H9 (cell line): ENCODE measurements at regions not wholly inside any gene's neighbourhood (a gene's known extent, or its start where the extent isn't known, plus 50 kb on each side); places are given as distances from the start of the nearest gene placed in this dataset.

Source experiments
- DNase-seq: peaks from one replicate; pipeline ENCODE4 v3.0.0-alpha.2; 2017
- H2AFZ ChIP-seq: one replicate; pipeline ENCODE4 v1.6.1; 2013; ENCODE audit warnings: mild to moderate bottlenecking, low read length, control low read depth, moderate library complexity
- H2AK5ac ChIP-seq: 2 replicates; pipeline ENCODE4 v1.6.1; 2013; ENCODE audit warnings: low read length, control low read depth, mixed read lengths; ENCODE audit not compliant: insufficient read length
- H2BK120ac ChIP-seq: one replicate; pipeline ENCODE4 v1.6.1; 2013; ENCODE audit warnings: low read depth, mild to moderate bottlenecking, low read length, control low read depth, inconsistent platforms; ENCODE audit not compliant: poor library complexity, severe bottlenecking
- H2BK12ac ChIP-seq: 2 replicates; pipeline ENCODE4 v1.6.1; 2013; ENCODE audit warnings: low read length, control low read depth, mixed read lengths, low read depth; ENCODE audit not compliant: insufficient read length
- H2BK15ac ChIP-seq: 2 replicates; pipeline ENCODE4 v1.6.1; 2013; ENCODE audit warnings: low read depth, low read length, control low read depth
- H2BK20ac ChIP-seq: one replicate; pipeline ENCODE4 v1.6.1; 2013; ENCODE audit warnings: low read depth, mild to moderate bottlenecking, low read length, control low read depth, inconsistent platforms; ENCODE audit not compliant: poor library complexity, severe bottlenecking
- H2BK5ac ChIP-seq: 2 replicates; pipeline ENCODE4 v1.6.1; 2013; ENCODE audit warnings: low read length, control low read depth, mixed read lengths; ENCODE audit not compliant: insufficient read length
- H3K14ac ChIP-seq: 2 replicates; pipeline ENCODE4 v1.6.1; 2013; ENCODE audit warnings: low read length, control low read depth; ENCODE audit not compliant: insufficient read depth
- H3K18ac ChIP-seq: 2 replicates; pipeline ENCODE4 v1.6.1; 2013; ENCODE audit warnings: low read depth, mild to moderate bottlenecking, mixed read lengths, low read length, control low read depth; ENCODE audit not compliant: insufficient read length
- H3K23ac ChIP-seq: 2 replicates; pipeline ENCODE4 v1.6.1; 2013; ENCODE audit warnings: low read length, control low read depth, mixed read lengths, low read depth; ENCODE audit not compliant: insufficient read length
- H3K23me2 ChIP-seq: 2 replicates; pipeline ENCODE4 v1.6.1; 2013; ENCODE audit warnings: low read depth, mild to moderate bottlenecking, mixed read lengths, low read length, control low read depth; ENCODE audit not compliant: insufficient read length, poor library complexity, severe bottlenecking
- H3K27ac ChIP-seq: 2 replicates; pipeline ENCODE4 v1.5.1; 2013; ENCODE audit warnings: low read length, control low read depth, mixed read lengths, low read depth; ENCODE audit not compliant: insufficient read length
- H3K27me3 ChIP-seq: 2 replicates; pipeline ENCODE4 v1.6.1; 2013; ENCODE audit warnings: low read length, control low read depth, inconsistent platforms; ENCODE audit not compliant: insufficient read depth
- H3K4ac ChIP-seq: 2 replicates; pipeline ENCODE4 v1.6.1; 2013; ENCODE audit warnings: low read depth, mild to moderate bottlenecking, control low read depth, inconsistent platforms, low read length, moderate library complexity
- H3K4me1 ChIP-seq: 2 replicates; pipeline ENCODE4 v1.6.1; 2013; ENCODE audit warnings: low read length, control low read depth, inconsistent platforms; ENCODE audit not compliant: insufficient read depth
- H3K4me2 ChIP-seq: 2 replicates; pipeline ENCODE4 v1.6.1; 2013; ENCODE audit warnings: low read length, control low read depth, mixed read lengths; ENCODE audit not compliant: insufficient read length, insufficient read depth
- H3K56ac ChIP-seq: 2 replicates; pipeline ENCODE4 v1.6.1; 2013; ENCODE audit warnings: low read depth, mild to moderate bottlenecking, mixed read lengths, low read length, control low read depth; ENCODE audit not compliant: insufficient read length
- H3K79me1 ChIP-seq: 2 replicates; pipeline ENCODE4 v1.6.1; 2013; ENCODE audit warnings: low read depth, mild to moderate bottlenecking, moderate library complexity, low read length, control low read depth, inconsistent platforms; ENCODE audit not compliant: insufficient read depth, poor library complexity, severe bottlenecking
- H3K79me2 ChIP-seq: 2 replicates; pipeline ENCODE4 v1.6.1; 2013; ENCODE audit warnings: low read length, control low read depth, inconsistent platforms; ENCODE audit not compliant: insufficient read depth
- H3K9ac ChIP-seq: 2 replicates; pipeline ENCODE4 v1.6.1; 2013; ENCODE audit warnings: low read length, control low read depth, mixed read lengths; ENCODE audit not compliant: insufficient read length; ENCODE audit errors: extremely low read depth
- H3K9me3 ChIP-seq: one replicate; pipeline ENCODE4 v1.6.1; 2013; ENCODE audit warnings: low read depth, low read length, inconsistent platforms; ENCODE audit not compliant: control insufficient read depth
- H3T11ph ChIP-seq: one replicate; pipeline ENCODE4 v1.6.1; 2013; ENCODE audit warnings: mild to moderate bottlenecking, low read length, control low read depth, inconsistent platforms
- H4K20me1 ChIP-seq: one replicate; pipeline ENCODE4 v1.6.1; 2013; ENCODE audit not compliant: control insufficient read depth, insufficient read length, insufficient read depth
- H4K5ac ChIP-seq: 2 replicates; pipeline ENCODE4 v1.6.1; 2013; ENCODE audit warnings: low read depth, mild to moderate bottlenecking, mixed read lengths, low read length, control low read depth; ENCODE audit not compliant: insufficient read length
- H4K8ac ChIP-seq: replicated peaks from 2 replicates; pipeline ENCODE4 v1.6.1; 2013; ENCODE audit warnings: low read length, control low read depth, mixed read lengths, low read depth; ENCODE audit not compliant: insufficient read length
- H4K91ac ChIP-seq: 2 replicates; pipeline ENCODE4 v1.6.1; 2013; ENCODE audit warnings: low read depth, mild to moderate bottlenecking, moderate library complexity, mixed read lengths, low read length, control low read depth; ENCODE audit not compliant: insufficient read length
- H3K27ac Mint-ChIP-seq, 3 experiments: 2 replicates in 2 of 3; 3 replicates in 1 of 3; pipeline ENCODE4 v1.8.0; 2020 to 2021; ENCODE audit warnings: mixed read lengths in 3 of 3, mild to moderate bottlenecking in 1 of 3, moderate library complexity in 1 of 3
- H3K27me3 Mint-ChIP-seq: 2 replicates; pipeline ENCODE4 v1.8.0; 2021; ENCODE audit warnings: low read depth, mild to moderate bottlenecking, moderate library complexity, mixed read lengths
- H3K36me3 Mint-ChIP-seq, 3 experiments: 2 replicates in 2 of 3; 3 replicates in 1 of 3; pipeline ENCODE4 v1.8.0; 2020 to 2021; ENCODE audit warnings: low read depth in 3 of 3, mixed read lengths in 3 of 3; ENCODE audit not compliant: insufficient read depth in 1 of 3
- H3K4me1 Mint-ChIP-seq, 2 experiments: 2 replicates each; pipeline ENCODE4 v1.8.0; 2020; ENCODE audit warnings: mixed read lengths in 2 of 2
- H3K4me3 Mint-ChIP-seq, 2 experiments: 2 replicates in 1 of 2; 3 replicates in 1 of 2; pipeline ENCODE4 v1.8.0; 2020 to 2021; ENCODE audit warnings: mild to moderate bottlenecking in 2 of 2, mixed read lengths in 2 of 2, moderate library complexity in 1 of 2
- H3K9me3 Mint-ChIP-seq, 2 experiments: 2 replicates in 1 of 2; 3 replicates in 1 of 2; pipeline ENCODE4 v1.8.0; 2020; ENCODE audit warnings: mild to moderate bottlenecking in 2 of 2, mixed read lengths in 2 of 2, moderate library complexity in 1 of 2
- CTCF ChIP-seq: fragments of 200-600 bp; sonication (generic); conservative IDR thresholded peaks from 3 replicates; pipeline ENCODE4 v1.8.0; 2021; ENCODE audit warnings: antibody characterized with exemption, mild to moderate bottlenecking
- WGBS: extraction: QIAGEN DNeasy Blood & Tissue Kit; methylation state at CpG from one replicate; pipeline ENCODE4 v1.1.7; 2013; ENCODE audit warnings: missing lambda C conversion rate, low lambda C conversion rate, mixed read lengths; ENCODE audit not compliant: insufficient read length; ENCODE audit errors: extremely low coverage; 5-methylcytosine and 5-hydroxymethylcytosine counted together

- Histone ChIP-seq H3K56ac (no peak overlapping the region), H3K27me3 (no peaks in the 10 kb centered on the region), H3K18ac (no peak overlapping the region), H2BK12ac (no peak overlapping the region), H4K8ac (no peak overlapping the region), H2BK5ac (no peak overlapping the region), H4K5ac (no peak overlapping the region), H3K4me2 (no peak overlapping the region), H3K9ac (no peak overlapping the region), H3K4ac (no peak overlapping the region), H2BK20ac (no peak overlapping the region), H4K20me1 (no peaks in the 10 kb centered on the region), H3K14ac (no peak overlapping the region), H3K23ac (no peak overlapping the region), H4K91ac (no peak overlapping the region), H3K79me1 (no peaks in the 10 kb centered on the region), H3K9me3 (no peaks in the 10 kb centered on the region), H3K4me1 (no peaks in the 10 kb centered on the region), H2BK120ac (no peak overlapping the region), H3K27ac (no peak overlapping the region), H3K23me2 (no peaks in the 10 kb centered on the region), H3T11ph (no peak overlapping the region), H2AK5ac (no peak overlapping the region), H3K79me2 (no peaks in the 10 kb centered on the region), H2AFZ (no peak overlapping the region), H2BK15ac (no peak overlapping the region)
- no peak overlapping the region for H3K4me3 Mint-ChIP-seq
- H3K27ac Mint-ChIP-seq, result no peak overlapping the region
- peaks cover 0 to 5% of the 10 kb centered on the region in 2 experiments; a peak in 2 of 5 replicates for H3K9me3 Mint-ChIP-seq
- no peak for DNase-seq
- TF ChIP-seq CTCF, result no peak
- H3K27me3 Mint-ChIP-seq, result no peaks in the 10 kb centered on the region
- no CpG with 5 or more reads among the region's 3 CpGs for WGBS
- 0 out of 4 replicates have a peak, but pooled peaks cover 0 to 3% of the 10 kb centered on the region in 2 experiments for H3K4me1 Mint-ChIP-seq
- peaks cover 0 to 5% (median 0%) of the 10 kb centered on the region in 3 experiments; a peak in 1 of 7 replicates for H3K36me3 Mint-ChIP-seq
These were observed 269.9 kb upstream of the FAT4 start for GRCh38 chr4:125044886-125045285.
